WTC11 (cell line): ENCODE measurements at regions not wholly inside any gene's neighbourhood (a gene's known extent, or its start where the extent isn't known, plus 50 kb on each side); places are given as distances from the start of the nearest gene placed in this dataset.

Experiments used
- ATAC-seq: fragments of 200-7000 bp; cut with Tn5 transposase; 2 replicates; pipeline ENCODE4 v1.10.0; 2021; ENCODE audit warnings: mild to moderate bottlenecking, moderate library complexity
- CTCF ChIA-PET: fragments of 300-600 bp; sonication (Branson Sonifier 250); formaldehyde crosslinking; loops from one replicate; lab custom pipeline; 2021; ENCODE audit warnings: antibody characterized with exemption; lab: Charles Lee
- POLR2A ChIA-PET: fragments of 350-600 bp; sonication (Branson Sonifier 250); formaldehyde crosslinking; loops from one replicate; lab custom pipeline; 2021; ENCODE audit warnings: antibody characterized with exemption; lab: Charles Lee
- DNase-seq: peaks from one replicate; pipeline ENCODE4 v3.0.0; 2021; ENCODE audit warnings: low spot score
- H3K27ac Mint-ChIP-seq: 2 replicates; pipeline ENCODE4 v1.8.0; 2021; ENCODE audit warnings: mixed read lengths
- H3K27me3 Mint-ChIP-seq: 2 replicates; pipeline ENCODE4 v1.8.0; 2021; ENCODE audit warnings: low read depth, mild to moderate bottlenecking, moderate library complexity, mixed read lengths
- H3K36me3 Mint-ChIP-seq: 2 replicates; pipeline ENCODE4 v1.8.0; 2021; ENCODE audit warnings: mixed read lengths
- H3K4me1 Mint-ChIP-seq: 2 replicates; pipeline ENCODE4 v1.8.0; 2022; ENCODE audit warnings: mixed read lengths
- H3K4me3 Mint-ChIP-seq: 2 replicates; pipeline ENCODE4 v1.8.0; 2021; ENCODE audit warnings: mild to moderate bottlenecking, moderate library complexity, mixed read lengths
- H3K9me3 Mint-ChIP-seq: 2 replicates; pipeline ENCODE4 v1.8.0; 2021; ENCODE audit warnings: mixed read lengths
- ATF2 ChIP-seq: sonication (generic); formaldehyde crosslinking; IDR thresholded peaks from 2 replicates; pipeline ENCODE4 v1.8.1; 2022; ENCODE audit warnings: low read depth, missing genetic modification reagents, borderline replicate concordance
- ATF6 ChIP-seq: sonication (generic); formaldehyde crosslinking; IDR thresholded peaks from 2 replicates; pipeline ENCODE4 v1.8.1; 2023; ENCODE audit warnings: mild to moderate bottlenecking, missing genetic modification reagents
- CBFB ChIP-seq: sonication (generic); formaldehyde crosslinking; IDR thresholded peaks from 2 replicates; pipeline ENCODE4 v1.8.1; 2022; ENCODE audit warnings: mild to moderate bottlenecking, low read depth, missing genetic modification reagents
- ELF4 ChIP-seq: sonication (generic); formaldehyde crosslinking; IDR thresholded peaks from 2 replicates; pipeline ENCODE4 v1.8.1; 2022; ENCODE audit warnings: low read depth, mild to moderate bottlenecking, moderate library complexity, missing genetic modification reagents
- ERG ChIP-seq: fragments of 250-450 bp; sonication (Bioruptor Pico); IDR thresholded peaks from 2 replicates; pipeline ENCODE4 v1.8.0; 2021; ENCODE audit warnings: mild to moderate bottlenecking
- IRF2 ChIP-seq: sonication (generic); formaldehyde crosslinking; IDR thresholded peaks from 2 replicates; pipeline ENCODE4 v1.8.0; 2022; ENCODE audit warnings: low read depth, missing genetic modification reagents, borderline replicate concordance
- MLX ChIP-seq: sonication (generic); formaldehyde crosslinking; IDR thresholded peaks from 2 replicates; pipeline ENCODE4 v1.8.1; 2023; ENCODE audit warnings: mild to moderate bottlenecking, missing genetic modification reagents, moderate library complexity
- NFATC4 ChIP-seq: fragments of 250-450 bp; sonication (Bioruptor Pico); IDR thresholded peaks from 2 replicates; pipeline ENCODE4 v1.9.0; 2021; ENCODE audit warnings: mild to moderate bottlenecking
- NFE2L1 ChIP-seq: sonication (generic); formaldehyde crosslinking; IDR thresholded peaks from 2 replicates; pipeline ENCODE4 v1.8.1; 2023; ENCODE audit warnings: missing genetic modification reagents
- NFYB ChIP-seq: sonication (generic); formaldehyde crosslinking; conservative IDR thresholded peaks from 2 replicates; pipeline ENCODE4 v1.8.0; 2022; ENCODE audit warnings: low read depth, missing genetic modification reagents
- SMAD3 ChIP-seq: sonication (generic); formaldehyde crosslinking; IDR thresholded peaks from 2 replicates; pipeline ENCODE4 v1.8.0; 2022; ENCODE audit warnings: missing genetic modification reagents, mild to moderate bottlenecking, borderline replicate concordance
- SP1 ChIP-seq: sonication (generic); formaldehyde crosslinking; conservative IDR thresholded peaks from 2 replicates; pipeline ENCODE4 v1.8.1; 2022; ENCODE audit warnings: missing genetic modification reagents
- TCF7 ChIP-seq: sonication (generic); formaldehyde crosslinking; IDR thresholded peaks from 2 replicates; pipeline ENCODE4 v1.8.0; 2022; ENCODE audit warnings: mild to moderate bottlenecking, low read depth, missing genetic modification reagents, moderate library complexity
- ZNF263 ChIP-seq: sonication (generic); formaldehyde crosslinking; IDR thresholded peaks from 2 replicates; pipeline ENCODE4 v1.8.1; 2022; ENCODE audit warnings: low read depth, mild to moderate bottlenecking, moderate library complexity, missing genetic modification reagents
- TF ChIP-seq, protein P1 (sequence below): sonication (generic); formaldehyde crosslinking; IDR thresholded peaks from 2 replicates; pipeline ENCODE4 v1.8.1; 2022; ENCODE audit warnings: mild to moderate bottlenecking, moderate library complexity, missing genetic modification reagents
- TF ChIP-seq, protein P2 (sequence below): fragments of 250-450 bp; sonication (Bioruptor Pico); IDR thresholded peaks from 2 replicates; pipeline ENCODE4 v1.9.0; 2021; ENCODE audit warnings: moderate library complexity, mild to moderate bottlenecking, inconsistent platforms, borderline replicate concordance
- TF ChIP-seq, protein P3 (sequence below): sonication (generic); formaldehyde crosslinking; conservative IDR thresholded peaks from 2 replicates; pipeline ENCODE4 v1.8.1; 2022; ENCODE audit warnings: mild to moderate bottlenecking, missing genetic modification reagents
- TF ChIP-seq, protein P4 (sequence below): fragments of 250-450 bp; sonication (Bioruptor Pico); conservative IDR thresholded peaks from 2 replicates; pipeline ENCODE4 v1.9.0; 2021; ENCODE audit warnings: mild to moderate bottlenecking
- TF ChIP-seq, protein P5 (sequence below): sonication (generic); formaldehyde crosslinking; IDR thresholded peaks from 2 replicates; pipeline ENCODE4 v1.8.1; 2022; ENCODE audit warnings: missing genetic modification reagents, borderline replicate concordance

GRCh38 chr3:102796804-102797203 lies 362.0 kb downstream of the ZPLD1 start:
- Mint-ChIP-seq H3K27ac (no peak overlapping the region), H3K4me1 (peaks cover 12% of the 10 kb centered on the region), H3K36me3 (no peaks in the 10 kb centered on the region), H3K27me3 (no peaks in the 10 kb centered on the region), H3K4me3 (no peak overlapping the region), H3K9me3 (peaks cover 4% of the 10 kb centered on the region; the same call in 1 of the 2 replicates)
- ChIA-PET POLR2A (no interaction called here), CTCF (no interaction called here)
- ATAC-seq (no peak), DNase-seq (no peak)
- TF ChIP-seq, protein P1, sequence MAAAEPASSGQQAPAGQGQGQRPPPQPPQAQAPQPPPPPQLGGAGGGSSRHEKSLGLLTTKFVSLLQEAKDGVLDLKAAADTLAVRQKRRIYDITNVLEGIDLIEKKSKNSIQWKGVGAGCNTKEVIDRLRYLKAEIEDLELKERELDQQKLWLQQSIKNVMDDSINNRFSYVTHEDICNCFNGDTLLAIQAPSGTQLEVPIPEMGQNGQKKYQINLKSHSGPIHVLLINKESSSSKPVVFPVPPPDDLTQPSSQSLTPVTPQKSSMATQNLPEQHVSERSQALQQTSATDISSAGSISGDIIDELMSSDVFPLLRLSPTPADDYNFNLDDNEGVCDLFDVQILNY (CRISPR knock-in tag): no peak
- TF ChIP-seq, protein P2, sequence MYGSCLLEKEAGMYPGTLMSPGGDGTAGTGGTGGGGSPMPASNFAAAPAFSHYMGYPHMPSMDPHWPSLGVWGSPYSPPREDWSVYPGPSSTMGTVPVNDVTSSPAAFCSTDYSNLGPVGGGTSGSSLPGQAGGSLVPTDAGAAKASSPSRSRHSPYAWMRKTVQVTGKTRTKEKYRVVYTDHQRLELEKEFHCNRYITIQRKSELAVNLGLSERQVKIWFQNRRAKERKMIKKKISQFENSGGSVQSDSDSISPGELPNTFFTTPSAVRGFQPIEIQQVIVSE (CRISPR knock-in tag): no peak
- TF ChIP-seq, protein P3, sequence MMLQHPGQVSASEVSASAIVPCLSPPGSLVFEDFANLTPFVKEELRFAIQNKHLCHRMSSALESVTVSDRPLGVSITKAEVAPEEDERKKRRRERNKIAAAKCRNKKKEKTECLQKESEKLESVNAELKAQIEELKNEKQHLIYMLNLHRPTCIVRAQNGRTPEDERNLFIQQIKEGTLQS (CRISPR knock-in tag): no peak
- TF ChIP-seq ZNF263 (no peak), TCF7 (CRISPR knock-in tag) (no peak), SMAD3 (CRISPR knock-in tag) (no peak), MLX (CRISPR knock-in tag) (no peak), IRF2 (no peak), ATF2 (CRISPR knock-in tag) (no peak), SP1 (CRISPR knock-in tag) (no peak), NFATC4 (CRISPR knock-in tag) (no peak), ATF6 (CRISPR knock-in tag) (no peak), NFYB (CRISPR knock-in tag) (no peak), ERG (CRISPR knock-in tag) (no peak), ELF4 (no peak), NFE2L1 (CRISPR knock-in tag) (no peak), CBFB (CRISPR knock-in tag) (no peak)
- TF ChIP-seq, protein P4, sequence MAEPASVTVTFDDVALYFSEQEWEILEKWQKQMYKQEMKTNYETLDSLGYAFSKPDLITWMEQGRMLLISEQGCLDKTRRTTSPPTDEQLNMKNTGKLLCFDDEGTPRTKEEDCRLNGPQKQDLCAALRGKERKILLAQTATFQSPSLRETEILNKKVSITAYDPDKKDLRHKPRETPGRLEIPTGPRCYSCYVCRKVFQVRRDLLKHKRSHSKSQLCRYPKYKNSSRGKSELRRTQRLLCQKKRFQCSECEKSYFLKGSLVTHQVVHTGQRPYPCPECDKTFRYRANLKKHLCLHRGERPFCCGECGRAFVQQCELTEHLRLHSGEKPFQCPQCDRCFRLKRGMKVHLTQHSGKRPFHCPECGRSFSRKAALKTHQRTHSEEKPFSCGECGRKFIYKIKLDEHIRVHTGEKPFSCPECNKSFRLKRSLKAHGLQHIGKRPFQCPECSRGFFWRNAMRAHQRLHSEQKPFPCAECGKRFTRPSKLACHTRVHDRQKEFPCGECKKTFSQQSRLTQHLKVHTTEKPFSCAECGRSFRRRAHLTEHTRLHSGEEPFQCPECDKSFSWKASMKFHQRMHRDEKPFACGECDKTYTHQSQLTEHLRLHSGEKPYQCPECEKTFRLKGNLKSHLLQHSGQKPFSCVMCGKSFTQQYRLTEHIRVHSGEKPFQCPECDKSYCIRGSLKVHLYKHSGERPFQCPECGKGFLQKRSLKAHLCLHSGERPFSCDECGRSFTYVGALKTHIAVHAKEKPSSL (CRISPR knock-in tag): no peak
- TF ChIP-seq, protein P5, sequence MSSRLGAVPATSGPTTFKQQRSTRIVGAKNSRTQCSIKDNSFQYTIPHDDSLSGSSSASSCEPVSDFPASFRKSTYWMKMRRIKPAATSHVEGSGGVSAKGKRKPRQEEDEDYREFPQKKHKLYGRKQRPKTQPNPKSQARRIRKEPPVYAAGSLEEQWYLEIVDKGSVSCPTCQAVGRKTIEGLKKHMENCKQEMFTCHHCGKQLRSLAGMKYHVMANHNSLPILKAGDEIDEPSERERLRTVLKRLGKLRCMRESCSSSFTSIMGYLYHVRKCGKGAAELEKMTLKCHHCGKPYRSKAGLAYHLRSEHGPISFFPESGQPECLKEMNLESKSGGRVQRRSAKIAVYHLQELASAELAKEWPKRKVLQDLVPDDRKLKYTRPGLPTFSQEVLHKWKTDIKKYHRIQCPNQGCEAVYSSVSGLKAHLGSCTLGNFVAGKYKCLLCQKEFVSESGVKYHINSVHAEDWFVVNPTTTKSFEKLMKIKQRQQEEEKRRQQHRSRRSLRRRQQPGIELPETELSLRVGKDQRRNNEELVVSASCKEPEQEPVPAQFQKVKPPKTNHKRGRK (CRISPR knock-in tag): no peak
